CD4-positive, alpha-beta memory T cell (primary cell): ENCODE measurements at regions not wholly inside any gene's neighbourhood (a gene's known extent, or its start where the extent isn't known, plus 50 kb on each side); places are given as distances from the start of the nearest gene placed in this dataset.

ENCODE experiments used
- CTCF ChIA-PET: fragments of 350-600 bp; sonication (Branson Sonifier 250); formaldehyde crosslinking; loops from one replicate; lab custom pipeline; 2021; ENCODE audit warnings: inconsistent platforms; ENCODE audit not compliant: partially characterized antibody; lab: Charles Lee
- POLR2A ChIA-PET: fragments of 350-600 bp; sonication (Branson Sonifier 250); formaldehyde crosslinking; loops from one replicate; lab custom pipeline; 2021; ENCODE audit not compliant: partially characterized antibody; lab: Charles Lee
- DNase-seq, 5 donors: peaks; one replicate each; pipeline versions ENCODE4 v3.0.0 to v3.0.0-alpha.2; 2020 to 2022; ENCODE audit warnings: mixed read lengths in 1 of 5
- H3K27ac ChIP-seq: one replicate; pipeline ENCODE4 v1.7.0; 2013; ENCODE audit warnings: low read depth, low read length
- H3K27me3 ChIP-seq: 2 replicates; pipeline ENCODE4 v1.7.0; 2013; ENCODE audit warnings: mild to moderate bottlenecking, low read length, moderate library complexity; ENCODE audit not compliant: insufficient read depth
- H3K36me3 ChIP-seq: 2 replicates; pipeline ENCODE4 v1.7.0; 2013; ENCODE audit warnings: mild to moderate bottlenecking, low read length, moderate library complexity; ENCODE audit not compliant: insufficient read depth
- H3K4me1 ChIP-seq: 2 replicates; pipeline ENCODE4 v1.7.0; 2013; ENCODE audit warnings: mild to moderate bottlenecking, low read length, moderate library complexity; ENCODE audit not compliant: insufficient read depth
- H3K4me3 ChIP-seq, 2 donors: one replicate each; pipeline ENCODE4 v1.7.0; 2013; ENCODE audit warnings: low read length in 2 of 2, mild to moderate bottlenecking in 1 of 2
- H3K9me3 ChIP-seq, 2 donors: one replicate each; pipeline ENCODE4 v1.7.0; 2013; ENCODE audit warnings: low read length in 2 of 2, control low read depth in 1 of 2; ENCODE audit not compliant: control insufficient read depth in 1 of 2
- H3K27ac Mint-ChIP-seq, 7 donors: one replicate each; pipeline ENCODE4 v1.8.0; 2020 to 2021; ENCODE audit warnings: mixed read lengths in 7 of 7, mild to moderate bottlenecking in 6 of 7, inconsistent platforms in 3 of 7, moderate library complexity in 3 of 7
- H3K27me3 Mint-ChIP-seq, 2 donors: one replicate each; pipeline ENCODE4 v1.8.0; 2020 to 2021; ENCODE audit warnings: mixed read lengths in 2 of 2
- H3K36me3 Mint-ChIP-seq, 2 donors: one replicate each; pipeline ENCODE4 v1.8.0; 2020 to 2021; ENCODE audit warnings: mixed read lengths in 2 of 2, inconsistent platforms in 1 of 2, mild to moderate bottlenecking in 1 of 2
- H3K4me1 Mint-ChIP-seq, 4 donors: one replicate each; pipeline ENCODE4 v1.8.0; 2020 to 2021; ENCODE audit warnings: mixed read lengths in 4 of 4, mild to moderate bottlenecking in 1 of 4
- H3K4me3 Mint-ChIP-seq, 8 donors: one replicate each; pipeline ENCODE4 v1.8.0; 2020 to 2021; ENCODE audit warnings: mixed read lengths in 8 of 8, mild to moderate bottlenecking in 7 of 8, moderate library complexity in 6 of 8, inconsistent platforms in 3 of 8
- H3K9me3 Mint-ChIP-seq, 8 donors: one replicate each; pipeline ENCODE4 v1.8.0; 2020 to 2021; ENCODE audit warnings: mixed read lengths in 8 of 8, mild to moderate bottlenecking in 5 of 8, inconsistent platforms in 3 of 8, moderate library complexity in 1 of 8
- intact Hi-C: fragments of 100-400 bp; cut with micrococcal nuclease; formaldehyde crosslinking; loops from one replicate; pipeline ENCODE4 v1.15.1; 2023

- H3K4me1 ChIP-seq: no peaks in the 10 kb centered on the region
- ChIA-PET POLR2A (no interaction called here), CTCF (no interaction called here)
- no peaks in the 10 kb centered on the region for H3K27me3 ChIP-seq
- Mint-ChIP-seq H3K27ac (no peak overlapping the region), H3K4me1 (no peaks in the 10 kb centered on the region), H3K9me3 (no peaks in the 10 kb centered on the region), H3K36me3 (no peaks in the 10 kb centered on the region), H3K27me3 (peaks cover 2% of the 10 kb centered on the region in 2 donors), H3K4me3 (no peak overlapping the region)
- no peak overlapping the region for H3K27ac ChIP-seq
- no peaks in the 10 kb centered on the region for H3K9me3 ChIP-seq
- intact Hi-C loops: no loop called here
- H3K36me3 ChIP-seq: no peaks in the 10 kb centered on the region
- H3K4me3 ChIP-seq: no peak overlapping the region
- DNase-seq: no peak
These were observed 369.0 kb upstream of the CCDC54 start for GRCh38 chr3:107008213-107008612.

- ChIA-PET POLR2A (no interaction called here), CTCF (no interaction called here)
- H3K4me3 ChIP-seq: no peak overlapping the region
- intact Hi-C loops: no loop called here
- H3K4me1 ChIP-seq: no peaks in the 10 kb centered on the region
- no peak for DNase-seq
- peaks cover 0 to 11% (median 2%) of the 10 kb centered on the region in 8 donors for H3K9me3 Mint-ChIP-seq
- no peaks in the 10 kb centered on the region for H3K27me3 ChIP-seq
- no peaks in the 10 kb centered on the region for H3K36me3 Mint-ChIP-seq
- no peak overlapping the region for H3K27ac Mint-ChIP-seq
- H3K27me3 Mint-ChIP-seq: peaks cover 0 to 2% of the 10 kb centered on the region in 2 donors
- no peak overlapping the region for H3K4me3 Mint-ChIP-seq
- no peaks in the 10 kb centered on the region for H3K36me3 ChIP-seq
- H3K27ac ChIP-seq: no peak overlapping the region
- no peaks in the 10 kb centered on the region for H3K9me3 ChIP-seq
- no peaks in the 10 kb centered on the region for H3K4me1 Mint-ChIP-seq
These were observed 363.6 kb upstream of the CCDC54 start for GRCh38 chr3:107013641-107014040.

GRCh38 chr3:107024551-107025026 is 352.6 kb upstream of the CCDC54 start:
- ChIA-PET CTCF (no interaction called here), POLR2A (no interaction called here)
- H3K27ac ChIP-seq: no peak overlapping the region
- no peaks in the 10 kb centered on the region for H3K4me1 ChIP-seq
- H3K4me3 ChIP-seq: no peak overlapping the region
- Mint-ChIP-seq H3K27me3 (no peaks in the 10 kb centered on the region), H3K27ac (no peak overlapping the region), H3K36me3 (no peaks in the 10 kb centered on the region), H3K9me3 (no peaks in the 10 kb centered on the region), H3K4me3 (no peak overlapping the region), H3K4me1 (no peaks in the 10 kb centered on the region)
- H3K27me3 ChIP-seq: no peaks in the 10 kb centered on the region
- DNase-seq: no peak
- intact Hi-C loops: no loop called here
- H3K36me3 ChIP-seq: no peaks in the 10 kb centered on the region
- H3K9me3 ChIP-seq: no peaks in the 10 kb centered on the region

GRCh38 chr3:107025961-107026360 is 351.3 kb upstream of the CCDC54 start:
- Mint-ChIP-seq H3K4me3 (no peak overlapping the region), H3K4me1 (no peaks in the 10 kb centered on the region), H3K9me3 (no peaks in the 10 kb centered on the region), H3K27ac (no peak overlapping the region), H3K27me3 (no peaks in the 10 kb centered on the region), H3K36me3 (no peaks in the 10 kb centered on the region)
- Histone ChIP-seq H3K9me3 (no peaks in the 10 kb centered on the region), H3K4me3 (no peak overlapping the region), H3K27ac (no peak overlapping the region), H3K4me1 (no peaks in the 10 kb centered on the region), H3K36me3 (no peaks in the 10 kb centered on the region), H3K27me3 (no peaks in the 10 kb centered on the region)
- no peak for DNase-seq
- CTCF ChIA-PET: no interaction called here
- POLR2A ChIA-PET: no interaction called here
- intact Hi-C loops: no loop called here

DNA sequence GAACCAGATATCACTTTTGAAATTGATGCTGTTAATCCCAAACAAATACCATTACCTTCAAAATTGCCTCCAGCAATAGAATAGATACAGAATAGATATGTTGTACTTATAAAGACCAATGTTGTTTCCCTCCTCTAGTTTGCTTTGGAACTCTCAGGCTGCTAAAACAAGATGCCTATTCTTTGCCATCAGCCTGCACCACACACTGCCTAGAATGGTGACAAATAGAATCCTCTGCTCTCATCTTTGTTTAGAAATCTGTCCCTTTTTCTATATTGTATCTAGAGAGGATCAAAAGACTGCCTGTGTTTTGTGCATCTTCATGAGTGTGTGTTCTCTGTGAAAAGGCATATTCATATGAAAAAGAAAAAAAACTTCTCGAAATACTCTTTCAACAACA is 349.2 kb upstream of the CCDC54 start:
- H3K4me1 Mint-ChIP-seq: no peaks in the 10 kb centered on the region
- H3K27me3 ChIP-seq: no peaks in the 10 kb centered on the region

GRCh38 chr3:107028626-107029025 is 348.6 kb upstream of the CCDC54 start:
- H3K4me1 Mint-ChIP-seq: no peaks in the 10 kb centered on the region
- H3K27ac Mint-ChIP-seq: no peak overlapping the region
- CTCF ChIA-PET: no interaction called here

More for the DNA sequence above, 349.2 kb upstream of the CCDC54 start:
- no peaks in the 10 kb centered on the region for H3K9me3 ChIP-seq
- Mint-ChIP-seq H3K27ac (no peak overlapping the region), H3K4me3 (no peak overlapping the region), H3K27me3 (peaks cover 0 to 2% of the 10 kb centered on the region in 2 donors), H3K9me3 (peaks cover 0 to 2% (median 0%) of the 10 kb centered on the region in 8 donors), H3K36me3 (no peaks in the 10 kb centered on the region)
- DNase-seq: no peak
- intact Hi-C loops: no loop called here
- no peaks in the 10 kb centered on the region for H3K4me1 ChIP-seq
- CTCF ChIA-PET: no interaction called here
- no peaks in the 10 kb centered on the region for H3K36me3 ChIP-seq
- no peak overlapping the region for H3K4me3 ChIP-seq
- H3K27ac ChIP-seq: no peak overlapping the region
- POLR2A ChIA-PET: no interaction called here

DNA sequence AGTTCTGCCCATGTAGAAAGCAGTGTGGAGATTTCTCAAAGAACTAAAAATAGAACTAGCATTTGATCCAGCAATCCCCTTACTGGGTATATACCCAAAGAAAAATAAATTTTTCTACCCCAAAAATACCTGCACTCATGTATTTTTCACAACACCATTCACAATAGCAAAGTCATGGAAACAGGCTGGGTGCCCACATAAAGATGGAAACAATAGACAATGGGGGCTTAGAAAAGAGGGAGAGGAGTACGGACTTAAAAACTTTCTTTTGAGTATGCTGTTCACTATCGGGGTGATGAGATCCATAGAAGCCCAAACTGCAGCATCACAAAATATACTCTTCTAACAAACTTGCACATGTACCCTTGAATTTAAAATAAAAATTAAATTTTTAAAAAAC is 345.1 kb upstream of the CCDC54 start:
- Histone ChIP-seq H3K27ac (no peak overlapping the region), H3K27me3 (no peaks in the 10 kb centered on the region), H3K4me3 (no peak overlapping the region), H3K4me1 (no peaks in the 10 kb centered on the region), H3K9me3 (no peaks in the 10 kb centered on the region), H3K36me3 (no peaks in the 10 kb centered on the region)
- no peak for DNase-seq
- intact Hi-C loops: no loop called here
- peaks cover 2% of the 10 kb centered on the region in 2 donors for H3K27me3 Mint-ChIP-seq
- ChIA-PET POLR2A (no interaction called here), CTCF (no interaction called here)
- peaks cover 0 to 7% (median 3%) of the 10 kb centered on the region in 8 donors for H3K9me3 Mint-ChIP-seq
- H3K36me3 Mint-ChIP-seq: no peaks in the 10 kb centered on the region
- H3K27ac Mint-ChIP-seq: no peak overlapping the region
- no peaks in the 10 kb centered on the region for H3K4me1 Mint-ChIP-seq
- no peak overlapping the region for H3K4me3 Mint-ChIP-seq

More at GRCh38 chr3:107028626-107029025, 348.6 kb upstream of the CCDC54 start:
- Histone ChIP-seq H3K4me1 (no peaks in the 10 kb centered on the region), H3K9me3 (no peaks in the 10 kb centered on the region), H3K4me3 (no peak overlapping the region), H3K27me3 (no peaks in the 10 kb centered on the region), H3K36me3 (no peaks in the 10 kb centered on the region), H3K27ac (no peak overlapping the region)
- intact Hi-C loops: no loop called here
- no peaks in the 10 kb centered on the region for H3K36me3 Mint-ChIP-seq
- H3K27me3 Mint-ChIP-seq: peaks cover 0 to 2% of the 10 kb centered on the region in 2 donors
- no peak for DNase-seq
- POLR2A ChIA-PET: no interaction called here
- H3K9me3 Mint-ChIP-seq: peaks cover 0 to 2% (median 0%) of the 10 kb centered on the region in 8 donors
- no peak overlapping the region for H3K4me3 Mint-ChIP-seq

- intact Hi-C loops: no loop called here
- H3K36me3 Mint-ChIP-seq: no peaks in the 10 kb centered on the region
- Histone ChIP-seq H3K4me1 (no peaks in the 10 kb centered on the region), H3K27me3 (no peaks in the 10 kb centered on the region), H3K27ac (no peak overlapping the region), H3K36me3 (no peaks in the 10 kb centered on the region), H3K4me3 (no peak overlapping the region), H3K9me3 (no peaks in the 10 kb centered on the region)
- ChIA-PET POLR2A (no interaction called here), CTCF (no interaction called here)
- no peaks in the 10 kb centered on the region for H3K4me1 Mint-ChIP-seq
- H3K9me3 Mint-ChIP-seq: peaks cover 0 to 17% (median 8%) of the 10 kb centered on the region in 8 donors
- no peak overlapping the region for H3K4me3 Mint-ChIP-seq
- H3K27me3 Mint-ChIP-seq: peaks cover 2 to 3% of the 10 kb centered on the region in 2 donors
- DNase-seq: no peak
- H3K27ac Mint-ChIP-seq: no peak overlapping the region
These were observed 343.1 kb upstream of the CCDC54 start for GRCh38 chr3:107034142-107034541.
